GM19043 (cell line): ENCODE measurements at regions not wholly inside any gene's neighbourhood (a gene's known extent, or its start where the extent isn't known, plus 50 kb on each side); places are given as distances from the start of the nearest gene placed in this dataset.

Experiments
- ATAC-seq: cut with Tn5 transposase; IDR thresholded peaks from one replicate; pipeline ENCODE4 v1.9.1; 2021; ENCODE audit warnings: low read depth; ENCODE audit not compliant: unreplicated experiment

DNA sequence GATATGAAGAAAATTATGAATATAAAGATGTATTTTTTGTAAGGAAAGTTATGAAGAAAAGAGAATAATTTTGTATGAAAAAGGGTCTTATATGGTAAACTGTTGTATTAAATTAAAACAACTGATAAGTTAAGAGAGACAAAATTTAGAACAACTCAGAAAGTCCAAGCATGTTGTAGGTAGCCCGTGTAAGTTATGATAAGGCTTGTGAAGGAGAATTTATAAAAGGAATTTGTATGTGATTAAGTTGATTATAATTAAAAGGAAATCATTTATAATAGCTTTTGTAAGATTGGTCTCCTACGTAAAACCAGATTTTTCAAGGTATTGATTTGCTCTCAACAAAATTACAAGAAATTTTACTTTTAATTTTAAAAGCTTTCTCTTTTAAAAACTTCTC lies 1579.3 kb downstream of the HACE1 start:
- ATAC-seq, result no peak

DNA sequence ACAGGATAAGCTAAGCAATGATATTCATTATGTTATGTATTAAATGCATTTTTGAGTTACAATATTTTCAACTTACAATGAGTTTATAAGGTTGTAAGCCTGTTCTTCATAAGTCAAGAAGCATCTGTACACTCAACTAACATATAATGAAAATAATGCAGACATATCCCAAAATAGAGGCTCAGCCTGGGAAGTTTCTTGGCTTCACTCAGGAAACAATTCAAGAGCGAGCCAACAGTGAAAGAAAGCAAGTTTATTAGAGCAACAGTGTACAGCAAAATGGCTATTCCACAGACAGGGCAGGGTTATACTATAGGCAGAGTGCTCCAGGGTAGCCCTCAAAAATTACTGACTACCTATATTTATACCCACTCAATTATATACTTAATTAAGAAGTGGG lies 1581.8 kb downstream of the HACE1 start:
- no peak for ATAC-seq

DNA sequence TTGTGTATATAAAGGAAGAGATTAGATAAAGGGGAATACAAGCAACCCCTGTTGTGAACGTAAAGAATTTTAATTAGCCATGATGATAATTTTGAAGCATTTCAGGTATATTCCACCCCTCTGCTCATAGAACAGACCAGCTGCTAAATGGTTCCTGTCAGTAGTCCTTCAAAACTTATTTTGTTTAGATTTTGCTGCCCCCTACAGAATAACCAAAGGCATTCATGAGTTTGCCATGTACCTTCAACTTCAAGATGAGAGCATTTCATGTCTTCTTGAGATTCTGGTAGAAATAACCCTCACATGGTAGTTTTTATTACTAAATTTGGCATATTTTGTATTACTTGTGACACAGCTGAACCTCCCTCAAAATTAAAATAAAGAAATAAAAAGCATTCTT lies 1586.7 kb downstream of the HACE1 start:
- ATAC-seq, result no peak

DNA sequence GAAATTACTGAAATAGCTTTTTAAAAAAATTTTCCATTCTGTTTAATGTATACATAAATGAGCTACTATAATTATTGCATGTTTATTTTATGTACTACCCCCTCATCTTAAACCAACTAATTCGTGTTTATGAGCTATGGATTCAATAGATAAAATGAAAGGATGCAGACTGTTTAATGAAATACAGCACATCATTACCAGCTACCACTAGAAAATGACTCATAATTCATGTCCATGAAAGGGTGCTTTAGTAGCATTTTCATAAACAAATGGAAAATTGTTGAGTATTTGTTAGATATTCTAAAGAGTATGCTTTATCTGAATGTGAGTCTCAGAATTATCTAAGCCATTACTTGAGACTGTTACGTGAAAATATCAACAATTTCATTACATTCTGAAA lies 1590.1 kb downstream of the HACE1 start:
- no peak for ATAC-seq

DNA sequence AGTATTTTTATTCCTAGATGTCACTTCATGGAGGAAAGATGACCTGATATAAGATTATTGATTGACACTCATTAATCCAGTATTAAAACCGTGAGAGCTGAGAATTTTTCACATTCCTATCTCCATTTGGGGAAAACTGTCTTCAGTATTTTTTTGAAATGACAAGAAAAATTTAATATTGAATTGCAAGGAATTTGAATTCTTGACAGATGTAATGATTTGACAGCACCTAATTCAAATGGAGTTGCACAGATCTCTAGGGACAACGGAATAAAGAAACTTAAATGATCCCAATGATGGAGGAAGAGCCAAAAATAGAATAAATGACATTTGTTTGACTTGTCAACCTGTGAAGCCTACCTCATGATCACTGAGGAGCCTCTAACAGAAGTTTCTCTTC lies 1591.4 kb downstream of the HACE1 start:
- no peak for ATAC-seq

DNA sequence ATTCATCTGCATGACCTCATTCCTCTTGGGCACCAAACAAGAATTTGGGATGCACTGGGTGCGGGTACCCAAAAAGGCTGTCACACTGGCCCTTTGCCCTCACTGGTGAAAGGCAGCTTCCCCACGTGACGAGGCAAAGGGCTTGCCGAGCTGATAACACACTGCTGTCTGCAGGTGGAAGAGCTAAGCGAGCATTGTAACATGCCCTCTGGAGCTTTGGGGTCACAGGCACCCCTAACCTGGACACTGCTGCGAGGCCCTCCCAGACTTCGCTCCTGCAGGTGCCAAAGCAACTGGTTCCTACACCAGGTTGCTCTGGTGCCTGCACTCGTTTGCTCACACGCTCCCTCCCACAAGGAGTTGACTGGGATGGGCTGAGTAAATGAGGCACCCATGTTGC lies 1595.7 kb downstream of the HACE1 start:
- ATAC-seq, result no peak

DNA sequence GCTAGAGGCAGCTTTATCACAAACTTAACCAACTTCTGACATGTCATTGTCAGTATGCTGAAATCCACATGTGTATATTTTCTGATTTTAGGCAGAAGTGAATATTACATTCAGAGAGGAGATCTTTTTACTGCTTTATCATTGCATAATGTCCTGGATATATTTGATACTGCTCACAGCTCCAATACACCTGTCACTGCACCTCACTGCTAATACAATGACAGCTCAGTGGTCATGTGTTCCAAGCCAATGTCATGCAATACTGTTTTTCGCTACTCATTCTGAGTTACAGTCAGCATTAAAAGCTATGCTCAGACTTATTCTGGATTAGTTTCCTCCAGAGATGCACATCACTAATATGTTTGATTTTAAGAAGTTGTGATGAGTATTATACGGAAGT lies 1604.6 kb downstream of the HACE1 start:
- no peak for ATAC-seq

DNA sequence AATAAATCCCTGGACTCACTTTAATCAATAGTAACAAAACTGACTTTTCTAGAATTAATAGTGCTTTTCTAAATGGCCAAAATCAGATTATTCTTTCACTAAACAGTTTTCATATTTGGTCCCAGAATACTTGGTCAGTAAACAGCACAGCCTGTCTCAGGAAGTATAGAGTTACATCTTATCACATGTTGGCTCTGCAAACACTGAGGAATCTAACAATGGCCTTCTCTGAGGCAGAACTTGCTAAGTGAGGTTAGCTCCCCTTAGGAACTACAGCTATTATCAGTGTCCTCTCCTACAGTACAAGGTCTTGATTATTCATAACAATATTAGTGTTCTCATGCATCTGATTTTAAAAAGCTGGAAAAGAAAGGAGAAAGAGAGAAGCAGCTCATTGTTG lies 1622.8 kb downstream of the HACE1 start:
- ATAC-seq, result no peak

DNA sequence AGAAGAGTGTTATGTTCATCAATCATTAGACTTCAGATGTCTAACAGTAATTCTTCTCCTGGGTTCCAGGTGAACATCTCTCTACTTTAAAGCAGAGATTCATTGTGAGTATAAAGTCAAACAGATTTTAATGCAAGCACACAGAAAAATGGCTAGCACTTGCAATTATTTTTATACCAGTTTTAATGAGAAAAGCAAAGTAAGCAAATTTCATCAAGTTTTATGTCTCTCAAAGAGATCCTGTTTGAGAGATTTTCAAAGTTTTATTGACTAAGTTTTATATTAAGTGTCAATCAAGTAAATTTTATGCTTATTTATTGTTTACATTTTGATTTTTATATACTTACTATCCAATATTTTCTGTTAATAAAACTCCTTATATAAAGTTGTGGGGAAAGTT lies 1628.5 kb downstream of the HACE1 start:
- no peak for ATAC-seq

DNA sequence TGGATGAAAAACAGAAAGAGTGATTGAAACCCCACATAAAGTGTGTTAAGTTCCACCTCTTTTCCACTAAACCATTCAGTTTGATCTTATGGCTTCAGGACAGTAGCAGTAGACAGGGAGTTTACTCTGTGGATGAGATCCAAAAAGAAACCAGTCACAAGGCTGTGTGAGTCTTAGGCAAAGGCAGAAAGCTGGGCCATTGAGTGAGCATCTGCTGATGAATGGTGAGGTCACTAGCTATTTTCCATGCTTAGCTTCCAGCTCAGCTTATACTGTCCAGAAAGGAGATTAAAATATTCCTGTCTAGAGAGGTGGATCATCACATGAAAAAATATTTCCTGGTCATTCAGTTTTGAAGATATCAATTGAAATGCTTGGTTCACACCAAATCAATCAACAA lies 1643.9 kb downstream of the HACE1 start:
- ATAC-seq, result no peak

DNA sequence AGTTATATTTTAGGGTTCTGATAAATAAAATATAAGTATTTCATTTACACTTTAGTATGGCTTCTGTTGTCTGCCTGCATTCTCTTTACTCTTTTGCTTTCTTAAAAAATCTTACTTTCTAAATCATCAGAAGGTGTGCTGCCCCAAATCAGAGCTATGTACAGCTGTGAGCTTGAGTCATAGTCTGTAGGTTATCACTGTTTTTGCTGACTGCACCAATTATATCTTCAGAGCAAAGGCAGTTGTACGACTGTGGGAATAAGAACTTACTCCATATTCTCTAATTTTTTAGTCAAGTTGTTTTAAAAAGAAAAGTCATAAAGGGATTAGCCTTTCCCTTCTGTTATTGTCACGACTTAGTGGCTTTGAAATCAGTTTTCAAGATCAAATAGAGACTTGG lies 1649.0 kb downstream of the HACE1 start:
- no peak for ATAC-seq

DNA sequence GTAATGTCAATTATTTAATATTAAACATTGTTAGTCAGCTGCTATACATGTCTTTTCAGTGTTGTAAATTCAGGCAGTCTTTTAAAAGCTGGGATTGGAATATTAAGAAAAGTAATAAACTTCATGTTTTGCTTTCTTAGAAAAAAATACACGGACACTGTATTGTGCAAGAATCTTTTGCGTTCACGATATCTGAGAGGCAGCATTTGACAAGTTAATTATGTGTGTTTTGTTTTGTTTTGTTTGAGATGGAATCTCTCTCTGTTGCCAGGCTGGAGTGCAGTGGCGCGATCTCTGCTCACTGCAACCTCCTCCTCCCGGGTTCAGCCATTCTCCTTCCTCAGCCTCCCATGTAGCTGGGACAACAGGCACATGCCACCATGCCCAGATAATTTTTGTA lies 1661.3 kb downstream of the HACE1 start:
- ATAC-seq, result no peak

DNA sequence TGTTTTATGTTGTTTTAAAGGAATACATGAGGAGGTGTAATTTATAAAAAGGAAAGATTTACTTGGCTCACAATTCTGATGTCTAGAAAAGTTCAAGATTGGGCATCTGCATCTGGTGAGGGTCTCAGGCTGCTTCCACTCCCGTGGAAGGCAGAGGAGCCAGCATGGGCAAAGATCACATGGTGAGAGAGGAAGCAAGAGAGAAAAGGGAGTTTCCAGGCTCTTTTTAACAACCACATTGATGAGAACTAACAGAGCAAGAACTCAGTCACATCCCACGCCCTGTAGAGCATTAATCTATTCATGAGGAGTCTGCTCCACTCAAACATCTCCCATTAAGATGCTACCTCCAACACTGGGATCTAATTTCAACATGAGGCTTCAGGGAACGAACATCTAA lies 1666.3 kb downstream of the HACE1 start:
- no peak for ATAC-seq

DNA sequence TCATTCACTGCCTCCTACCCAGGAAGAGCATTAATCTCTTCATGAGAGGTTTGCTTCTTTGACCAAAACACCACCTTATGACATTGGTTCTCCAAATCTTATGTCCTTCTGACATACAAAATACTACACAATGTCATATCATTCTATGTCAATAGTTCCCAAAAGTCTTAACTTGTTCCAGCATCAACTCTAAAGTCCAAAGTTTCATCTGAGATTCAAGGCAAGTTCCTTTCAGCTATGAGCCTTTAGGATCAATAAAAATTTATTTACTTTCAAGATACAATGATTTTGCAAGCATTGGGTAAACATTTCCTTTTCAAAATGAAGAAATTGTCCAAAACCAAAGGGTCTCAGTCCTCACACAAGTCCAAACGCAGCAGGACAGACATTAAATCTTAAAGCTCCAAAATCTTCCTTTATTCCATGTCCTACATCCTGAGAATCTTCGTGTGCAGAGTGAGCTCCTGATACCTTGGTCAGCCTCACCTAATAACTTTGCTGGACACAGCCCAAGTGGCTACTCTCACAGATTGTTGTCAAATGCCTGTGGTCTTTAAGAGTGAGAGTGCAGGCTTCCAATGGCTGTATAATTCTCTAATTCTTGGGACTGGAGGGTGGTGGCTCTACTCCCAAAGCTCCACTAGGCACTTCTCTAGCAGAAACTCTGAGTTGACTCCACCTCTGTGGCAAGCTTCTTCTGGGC lies 1668.2 kb downstream of the HACE1 start:
- no peak for ATAC-seq

DNA sequence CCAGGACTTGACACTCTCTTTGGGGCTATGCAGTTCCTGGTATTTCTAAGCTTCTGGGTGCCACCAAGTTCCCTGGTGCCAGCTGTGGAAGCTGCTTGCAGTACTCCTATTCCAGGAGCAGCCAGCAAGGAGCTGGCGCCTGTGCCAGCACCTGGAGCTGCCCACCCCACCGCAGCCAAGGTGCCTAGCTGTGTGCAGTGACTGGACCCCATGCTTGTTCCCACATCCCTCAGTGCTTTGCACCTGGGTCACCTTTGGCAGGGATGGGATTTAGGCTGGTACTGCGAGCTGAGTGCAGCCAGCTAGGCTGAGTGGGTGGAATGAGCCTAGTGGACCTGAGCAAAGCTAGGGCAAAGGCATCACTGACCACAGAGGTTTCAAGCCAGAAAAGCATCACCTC lies 1674.9 kb downstream of the HACE1 start:
- no peak for ATAC-seq

DNA sequence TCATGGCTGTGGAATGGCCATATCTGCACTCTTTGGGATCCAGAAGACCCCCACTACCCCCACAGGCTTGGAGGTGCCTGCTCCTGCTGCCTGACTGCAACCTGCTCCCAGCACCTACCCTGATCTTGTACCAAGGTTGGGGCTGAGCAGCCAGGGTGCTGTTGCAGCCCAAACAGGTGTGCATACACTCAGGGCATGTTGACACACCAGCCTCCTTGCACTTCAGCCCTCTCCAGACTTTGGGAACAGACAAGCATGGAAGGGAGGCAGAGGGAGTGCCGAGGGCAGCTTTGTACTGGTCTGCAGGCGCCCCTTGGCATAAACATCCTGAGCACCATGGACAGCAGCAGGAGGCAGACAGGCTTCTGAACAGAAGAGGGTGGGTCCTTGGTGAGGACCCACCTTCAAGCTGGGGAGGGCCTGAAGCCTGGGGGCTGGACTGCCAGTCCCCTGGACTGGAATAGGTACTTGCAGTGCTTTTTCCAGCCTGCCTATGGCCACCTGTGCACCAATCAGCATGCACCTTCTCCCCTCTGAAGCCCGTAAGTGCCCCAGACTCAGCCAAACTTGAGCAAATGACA lies 1675.8 kb downstream of the HACE1 start:
- ATAC-seq, result no peak

DNA sequence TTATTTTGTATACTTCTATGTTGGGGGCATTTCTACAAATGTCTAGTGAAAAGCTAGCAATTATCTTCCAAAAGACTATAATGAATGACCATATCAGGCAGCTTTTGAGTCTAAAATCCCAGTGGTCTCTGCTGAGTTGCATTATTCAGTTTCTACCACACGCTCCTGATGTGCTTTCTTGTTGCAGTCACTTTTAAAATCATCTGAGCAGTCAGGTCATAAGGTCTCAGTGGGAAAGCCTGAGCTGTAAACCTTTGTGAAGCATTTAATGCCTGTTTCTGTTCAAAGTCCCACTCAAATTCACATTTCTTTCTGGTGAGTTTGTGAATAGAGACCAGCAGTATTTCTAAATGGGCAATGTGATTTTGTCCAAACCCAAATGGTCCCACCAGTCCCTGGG lies 1681.5 kb downstream of the HACE1 start:
- ATAC-seq, result no peak

DNA sequence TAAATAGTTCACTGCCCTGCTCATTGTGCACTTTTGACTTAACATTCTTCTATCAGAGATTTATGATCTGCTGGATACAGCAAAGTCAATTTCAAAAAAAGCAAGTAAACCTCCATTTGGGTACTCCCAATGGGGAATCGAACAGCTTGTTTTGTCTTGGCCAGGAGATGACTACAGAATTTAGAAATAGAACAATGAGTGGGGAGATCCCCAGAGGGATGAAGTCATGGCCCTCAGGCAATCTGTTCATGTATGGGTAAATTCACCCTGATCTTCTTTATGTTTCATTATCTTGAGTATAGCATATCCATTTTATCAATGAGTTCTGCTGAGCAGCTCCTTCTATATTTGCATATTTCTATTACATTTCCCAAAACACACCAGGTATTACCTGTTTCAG lies 1681.9 kb downstream of the HACE1 start:
- ATAC-seq, result no peak

DNA sequence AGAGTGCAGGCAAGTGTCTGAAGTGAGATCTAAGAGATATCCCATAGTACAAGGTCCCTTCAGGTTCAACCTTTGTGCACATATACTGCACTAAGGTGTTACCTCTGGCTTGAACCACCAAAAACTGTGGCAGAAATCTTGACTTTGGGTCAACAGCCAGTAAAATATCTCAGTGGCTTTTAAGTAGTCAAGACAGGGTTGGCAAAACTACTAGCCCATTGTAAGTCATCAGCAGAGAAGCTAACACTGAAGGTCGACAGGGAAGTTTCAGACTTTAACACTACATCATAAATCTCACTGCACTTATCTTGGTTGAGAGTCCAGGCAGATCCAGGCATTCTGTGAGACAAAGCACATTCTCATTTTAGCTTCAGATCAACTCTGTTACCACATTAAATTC lies 1684.7 kb downstream of the HACE1 start:
- no peak for ATAC-seq

DNA sequence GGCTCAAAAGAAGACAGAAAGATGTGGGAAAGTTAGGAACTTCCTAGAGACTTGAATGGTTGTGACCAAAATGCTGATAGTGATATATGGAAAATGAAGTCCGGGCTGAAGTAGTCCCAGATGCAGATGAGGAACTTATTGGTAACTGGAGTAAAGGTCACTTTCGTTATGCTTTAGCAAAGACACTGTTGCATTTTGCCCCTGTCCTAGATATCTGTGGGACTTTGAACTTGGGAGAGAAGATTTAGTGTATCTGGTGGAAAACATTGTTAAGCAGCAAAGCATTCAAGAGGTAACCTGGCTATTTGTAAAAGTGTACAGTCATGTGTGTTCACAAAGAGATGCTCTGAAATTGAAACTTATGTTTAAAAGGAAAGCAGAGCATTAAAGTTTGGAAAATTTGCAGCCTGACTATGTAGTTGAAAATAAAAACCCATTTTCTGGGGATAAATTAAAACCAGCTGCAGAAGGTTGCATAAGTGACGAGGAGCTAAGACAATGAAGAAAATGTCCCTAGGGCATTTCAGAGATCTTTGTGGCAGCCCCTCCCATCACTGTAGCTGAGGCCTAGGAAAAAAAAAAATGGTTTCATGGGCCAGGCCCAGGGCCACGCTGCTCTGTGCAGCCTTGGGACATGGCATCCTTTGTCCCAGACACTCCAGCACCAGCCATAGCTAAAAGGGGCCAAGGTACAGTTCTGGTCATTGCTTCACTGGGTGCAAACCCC lies 1692.2 kb downstream of the HACE1 start:
- ATAC-seq, result no peak

DNA sequence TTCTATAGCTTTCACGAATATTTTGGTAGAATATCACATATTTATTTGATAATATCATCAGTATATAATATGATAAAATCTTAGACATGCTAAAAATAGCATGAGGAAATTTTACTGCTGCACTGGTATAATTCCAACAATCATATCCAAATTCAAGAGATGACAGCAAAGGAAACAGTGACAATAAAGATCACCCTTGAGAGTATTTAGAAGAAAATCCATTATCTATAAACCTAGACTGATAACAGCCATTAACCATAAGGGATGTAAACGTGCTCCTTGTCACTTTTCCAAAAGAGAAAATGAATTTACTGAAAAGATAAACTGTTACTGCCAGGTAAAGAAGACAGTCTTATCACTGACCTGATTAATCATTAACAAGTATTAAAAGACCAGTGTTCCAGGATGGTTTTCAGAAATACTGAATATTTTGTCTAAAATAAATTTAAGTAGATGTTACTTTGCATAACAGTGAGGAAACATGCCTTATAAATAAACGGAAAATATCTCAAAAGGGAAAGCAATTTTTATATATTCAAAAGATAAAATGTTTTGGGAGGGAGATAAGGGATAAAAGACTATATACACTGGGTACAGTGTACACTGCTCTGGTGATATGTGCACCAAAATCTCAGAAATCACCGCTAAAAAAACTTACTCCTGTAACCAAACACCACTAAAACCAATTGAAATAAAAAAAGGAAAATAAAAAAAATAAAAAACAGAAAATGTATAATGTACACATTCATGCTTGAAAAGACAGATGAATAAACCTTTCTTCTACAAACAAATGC lies 1704.7 kb downstream of the HACE1 start:
- ATAC-seq, result no peak
